Activated CD4-positive, alpha-beta T cell treated with anti-CD3 and anti-CD28 coated beads, Interleukin-2, amount 50 U/mL, for 16 hours (primary cell): ENCODE measurements at regions not wholly inside any gene's neighbourhood (a gene's known extent, or its start where the extent isn't known, plus 50 kb on each side); places are given as distances from the start of the nearest gene placed in this dataset.
"Not testable (repeated sequence)": the region's sequence is repeated elsewhere in the genome, so short reads cannot be mapped to it uniquely, and the experiment has no call there.

Experiments used
- DNase-seq: peaks from one replicate; pipeline ENCODE4 v3.0.0-alpha.2; 2020

DNA sequence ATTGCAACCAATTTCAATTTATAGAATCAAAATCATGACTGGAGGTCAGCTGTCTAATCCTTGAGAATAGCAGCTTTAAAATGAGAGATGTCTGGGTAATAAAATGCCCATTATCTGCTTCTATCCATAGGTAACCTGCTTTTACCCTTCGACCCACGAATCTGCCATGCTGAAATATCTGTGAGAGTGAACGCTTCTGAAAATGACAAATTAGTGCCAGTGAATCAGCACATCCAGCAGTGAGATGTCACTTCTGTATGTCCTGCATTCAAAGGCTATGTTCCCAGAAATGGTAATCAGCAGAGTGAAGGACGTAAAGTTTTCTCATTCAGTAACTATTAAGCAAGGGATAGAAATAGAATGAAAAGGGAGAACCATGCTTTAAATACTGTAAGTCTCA lies 532.4 kb upstream of the ITGA1 start:
- DNase-seq, result no peak

- no peak for DNase-seq
These were observed 524.9 kb upstream of the ITGA1 start for GRCh38 chr5:52262844-52263243.

DNA sequence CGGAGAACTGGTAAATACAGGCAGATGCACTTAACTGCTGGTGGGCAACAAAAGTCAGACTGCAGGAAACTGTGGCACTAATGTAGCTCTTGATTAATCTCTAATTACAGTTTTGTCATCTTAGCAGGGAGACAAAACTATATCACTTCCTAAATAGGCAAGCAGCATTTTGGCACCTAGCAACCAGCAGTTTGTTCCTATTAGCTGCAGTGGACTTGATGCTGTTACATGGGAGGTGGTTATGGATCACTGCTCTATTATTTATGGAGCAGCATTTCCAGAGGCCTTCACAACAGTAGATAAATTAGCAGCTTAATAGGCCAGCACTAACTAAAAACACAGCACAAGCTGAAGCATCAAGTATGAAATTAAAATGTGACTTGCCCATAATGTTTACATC lies 518.3 kb upstream of the ITGA1 start:
- DNase-seq, result no peak

GRCh38 chr5:52269859-52270258 lies 517.9 kb upstream of the ITGA1 start:
- no peak for DNase-seq

DNA sequence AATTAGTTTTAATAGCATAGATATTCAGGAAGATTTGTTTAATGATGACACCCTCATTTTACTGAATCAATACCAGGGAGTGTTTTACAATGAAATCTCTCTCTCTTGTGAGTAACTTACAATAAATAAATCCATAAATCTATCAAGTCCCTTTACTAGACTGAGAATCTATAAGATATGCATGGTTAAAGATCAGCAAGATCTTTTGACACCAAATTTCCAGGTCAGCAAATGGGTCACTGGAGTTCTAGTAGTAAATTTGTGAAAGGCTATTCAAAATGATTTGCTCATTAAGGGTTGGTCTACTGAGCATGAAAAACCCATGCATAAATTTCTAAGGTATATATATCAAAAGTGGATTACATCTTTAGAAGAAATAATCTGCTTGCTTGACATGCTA lies 512.1 kb upstream of the ITGA1 start:
- DNase-seq, result no peak

DNA sequence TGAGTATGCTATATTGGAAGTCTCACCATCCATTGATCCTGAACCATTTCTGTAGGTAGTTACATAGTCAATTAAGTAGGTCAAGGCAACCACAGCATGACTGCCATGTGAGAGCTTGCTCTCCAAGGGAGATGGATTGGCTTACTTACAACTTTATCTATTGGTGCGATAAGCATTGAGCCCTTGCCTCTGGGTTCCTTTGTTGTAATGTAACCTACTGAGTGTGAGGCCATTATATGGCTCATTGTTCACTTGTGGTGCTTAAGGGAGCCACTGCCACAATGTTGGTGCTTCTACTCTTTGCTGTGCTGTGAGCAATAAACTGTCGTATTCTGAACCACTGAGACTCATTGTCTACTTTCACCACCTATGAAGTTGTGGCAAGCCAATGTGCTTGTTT lies 510.6 kb upstream of the ITGA1 start:
- no peak for DNase-seq

- DNase-seq, result no peak
These were observed 505.1 kb upstream of the ITGA1 start for GRCh38 chr5:52282647-52283046.

- no peak for DNase-seq
These were observed 504.5 kb upstream of the ITGA1 start for GRCh38 chr5:52283221-52283620.

- no peak for DNase-seq
These were observed 486.9 kb upstream of the ITGA1 start for GRCh38 chr5:52300703-52301372.

GRCh38 chr5:52304816-52305215 lies 482.9 kb upstream of the ITGA1 start:
- DNase-seq, result not testable (repeated sequence)

DNA sequence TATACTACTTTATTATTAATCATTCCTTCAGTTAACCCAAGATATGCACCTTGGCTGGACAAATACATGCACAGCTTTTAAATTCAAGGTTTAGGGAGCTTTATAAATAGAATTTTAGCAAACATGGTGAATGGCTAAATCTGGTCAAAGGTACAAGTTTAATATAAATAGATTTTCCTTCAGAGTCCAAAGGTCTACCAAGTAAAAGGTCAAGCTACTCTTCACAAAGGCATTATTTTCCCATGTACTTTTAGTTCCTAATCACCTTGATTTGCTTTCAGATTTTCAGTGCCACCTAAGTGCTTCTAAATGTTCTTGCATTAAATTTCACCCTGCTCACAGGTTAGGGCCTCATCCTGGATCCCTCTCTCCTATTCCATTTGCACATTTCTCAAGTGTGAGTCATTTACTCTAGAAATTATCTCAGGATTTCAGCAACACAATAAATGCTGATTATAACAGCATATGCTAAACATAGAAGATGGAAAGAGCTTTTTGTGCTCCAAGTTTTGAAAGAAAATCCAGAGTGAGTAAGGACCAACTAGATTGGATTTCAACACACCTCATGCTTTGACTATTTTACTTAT lies 459.4 kb upstream of the ITGA1 start:
- DNase-seq, result no peak

DNA sequence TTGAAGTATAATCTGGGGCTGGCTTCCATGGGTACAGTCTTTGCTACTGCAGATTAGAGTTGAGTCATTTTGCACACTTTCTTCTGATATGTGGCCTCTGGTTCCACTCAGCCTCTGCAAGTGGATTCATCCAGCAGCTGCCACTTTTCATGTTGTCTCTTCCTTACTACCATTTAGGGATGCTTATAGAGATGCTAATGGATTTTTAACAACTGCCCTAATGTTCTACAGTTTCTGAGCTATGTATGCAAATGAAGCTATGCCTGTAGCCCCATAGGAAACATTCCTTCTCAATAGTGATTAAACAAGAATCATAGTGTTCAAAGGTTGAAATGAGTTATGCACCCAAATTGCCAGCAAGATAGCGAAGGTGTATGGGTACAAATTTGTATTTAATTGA lies 456.0 kb upstream of the ITGA1 start:
- no peak for DNase-seq

GRCh38 chr5:52334367-52334766 lies 453.3 kb upstream of the ITGA1 start:
- DNase-seq, result no peak

DNA sequence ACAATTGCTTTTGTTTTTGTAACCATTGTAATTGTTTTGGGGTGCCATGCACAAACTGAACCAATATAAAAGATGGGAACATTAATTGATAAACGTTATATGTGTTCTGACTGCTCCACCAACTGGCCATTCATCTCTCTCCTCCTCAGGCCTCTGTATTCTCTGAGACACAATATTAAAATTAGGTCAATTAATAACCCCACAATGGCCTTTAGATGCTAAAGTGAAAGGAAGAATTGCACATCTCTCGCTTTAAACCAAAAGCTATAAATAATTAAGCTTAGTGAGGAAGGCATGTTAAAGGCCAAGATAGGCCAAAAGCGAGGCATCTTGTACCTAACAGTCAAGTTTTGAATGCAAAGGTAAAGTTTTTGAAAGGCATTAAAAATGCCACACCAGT lies 448.4 kb upstream of the ITGA1 start:
- DNase-seq, result no peak

- DNase-seq, result no peak
These were observed 445.4 kb upstream of the ITGA1 start for GRCh38 chr5:52342361-52342760.

DNA sequence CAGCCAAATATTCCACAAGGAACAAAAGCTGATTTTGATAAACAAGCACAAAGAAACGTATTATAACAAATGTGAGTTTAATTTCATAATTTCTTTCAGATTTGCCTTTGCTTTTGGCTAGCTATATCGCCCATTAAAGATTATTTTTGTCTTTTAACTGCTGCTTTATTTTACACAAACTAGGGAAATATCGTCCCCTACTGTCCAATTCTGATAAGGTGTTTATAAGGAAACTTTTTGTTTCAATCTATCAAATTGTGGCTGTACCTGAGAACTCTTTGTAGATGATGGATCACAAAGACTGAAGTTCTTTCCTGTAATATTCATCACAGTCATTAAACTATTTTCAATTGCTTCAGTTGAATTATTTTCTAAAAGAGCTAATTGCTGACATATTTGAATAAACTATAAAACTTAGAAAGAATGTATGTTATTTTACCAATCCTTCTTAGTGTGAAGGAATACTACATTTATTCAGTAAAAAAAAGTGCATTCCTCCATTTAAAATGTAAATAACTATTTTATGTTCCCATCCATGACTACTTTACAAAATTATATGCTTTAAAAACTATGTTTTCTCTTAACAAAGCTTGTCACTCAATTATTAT lies 431.3 kb upstream of the ITGA1 start:
- no peak for DNase-seq

DNA sequence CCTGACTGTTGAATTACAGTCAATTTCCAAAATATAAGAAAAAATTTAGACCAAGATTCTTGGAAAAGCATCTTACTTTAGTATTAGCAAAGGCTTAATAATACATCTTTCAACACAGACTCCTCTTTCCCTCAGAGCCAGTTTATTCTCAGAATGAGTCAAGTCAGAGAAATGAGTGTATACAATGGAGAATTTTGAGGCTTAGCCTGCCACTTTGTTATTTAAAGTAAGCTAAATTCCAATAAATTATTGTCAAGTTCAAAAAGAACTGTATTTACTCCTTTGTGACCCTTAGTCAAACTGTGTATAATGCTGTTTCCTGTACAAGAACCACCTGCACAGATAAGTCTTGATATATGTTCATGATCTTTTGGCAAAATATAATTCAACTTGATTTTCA lies 428.5 kb upstream of the ITGA1 start:
- DNase-seq, result no peak

DNA sequence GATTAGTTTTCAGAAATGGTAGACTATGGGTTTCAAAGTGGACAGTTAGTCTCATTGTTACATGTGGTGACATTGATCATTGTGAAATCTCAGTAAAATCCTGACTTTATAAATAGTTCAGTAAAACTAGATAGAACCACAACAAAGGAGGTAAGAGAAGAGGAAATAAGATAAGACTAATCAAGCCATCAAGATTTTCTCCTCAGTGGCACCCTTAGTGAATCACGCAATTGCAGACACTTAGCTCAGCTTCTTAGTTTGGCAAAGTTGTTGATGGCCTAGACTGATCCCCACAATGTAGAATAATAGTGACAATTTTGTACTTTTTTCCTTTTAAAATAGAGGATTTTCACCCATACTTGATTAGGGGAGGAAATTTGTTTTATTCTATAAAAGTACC lies 426.7 kb upstream of the ITGA1 start:
- DNase-seq, result no peak

- DNase-seq, result no peak
These were observed 413.4 kb upstream of the ITGA1 start for GRCh38 chr5:52374286-52374685.

DNA sequence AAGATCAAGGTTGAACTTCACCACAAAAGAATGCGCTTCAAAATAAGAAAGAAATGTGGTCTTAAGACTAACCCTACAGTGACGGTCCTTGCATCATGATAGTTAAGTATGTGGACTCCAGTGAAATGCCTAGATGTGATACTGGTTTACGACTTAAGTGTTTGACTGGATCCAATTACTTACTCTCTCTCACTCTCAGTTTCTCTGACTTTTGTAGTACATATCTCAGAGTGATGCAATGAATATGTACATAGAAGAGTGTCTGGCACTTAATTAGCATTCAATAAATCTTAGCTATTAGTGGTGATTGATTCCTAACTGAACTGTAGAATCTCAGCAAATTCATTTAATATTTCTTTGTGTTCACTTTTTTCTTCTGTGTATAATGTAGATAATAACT lies 411.7 kb upstream of the ITGA1 start:
- no peak for DNase-seq

GRCh38 chr5:52376592-52376991 lies 411.1 kb upstream of the ITGA1 start:
- DNase-seq, result no peak

DNA sequence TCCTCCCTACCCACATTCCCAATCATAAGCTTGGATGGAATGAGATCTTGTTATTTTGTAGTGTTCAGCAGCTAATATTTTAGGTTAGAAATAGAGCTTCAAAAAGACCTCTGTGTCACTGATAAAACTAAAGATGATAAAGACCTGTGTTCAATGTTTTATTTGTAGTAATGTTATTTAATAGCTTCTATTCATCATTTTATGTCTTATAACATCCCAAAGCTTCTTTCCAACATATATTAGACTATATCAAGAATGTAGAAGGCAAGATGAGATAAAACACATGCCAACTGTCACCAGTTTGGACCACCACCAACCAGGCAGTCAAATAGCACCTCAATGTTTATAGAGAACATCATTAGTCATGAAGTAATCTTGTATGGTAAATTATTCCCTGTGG lies 409.5 kb upstream of the ITGA1 start:
- DNase-seq, result no peak

GRCh38 chr5:52388349-52388748 lies 399.4 kb upstream of the ITGA1 start:
- DNase-seq, result no peak

DNA sequence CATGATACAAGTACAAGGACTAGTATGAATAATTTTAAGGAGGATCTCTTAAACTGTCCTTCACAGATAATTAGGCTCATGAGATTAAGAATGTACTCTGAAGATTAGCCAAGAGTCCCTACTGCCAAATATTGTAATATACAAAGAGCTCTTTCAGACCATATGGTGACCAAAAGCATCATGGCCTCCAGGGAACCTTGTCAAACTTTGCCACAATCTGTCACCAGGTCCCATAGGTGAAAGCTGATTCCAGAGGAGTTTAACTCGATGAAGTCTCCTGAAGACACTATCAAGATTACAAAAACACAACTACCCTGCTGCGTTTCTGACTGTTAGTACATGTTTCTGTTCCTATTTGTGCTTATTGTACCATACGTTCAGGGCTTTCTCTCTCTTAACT lies 395.4 kb upstream of the ITGA1 start:
- DNase-seq, result no peak

DNA sequence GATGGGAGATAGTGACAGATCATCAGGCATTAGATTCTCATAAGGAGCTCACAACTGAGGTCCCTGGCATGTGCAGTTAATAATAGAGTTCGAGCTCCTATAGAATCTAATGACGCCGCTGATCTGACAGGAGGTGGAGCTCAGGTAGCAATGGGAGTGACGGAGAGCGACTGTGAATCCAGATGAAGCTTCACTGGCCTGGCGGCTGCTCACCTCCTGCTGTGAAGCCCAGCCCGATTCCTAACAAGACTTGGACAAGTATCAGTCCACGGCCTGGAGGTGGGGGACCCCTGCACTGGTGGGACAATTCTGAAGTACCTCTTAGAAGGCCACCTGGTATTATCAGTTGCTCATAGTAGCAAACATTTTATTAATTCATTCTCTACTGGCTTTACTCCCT lies 377.9 kb upstream of the ITGA1 start:
- DNase-seq, result no peak
